Activated CD4-positive, alpha-beta T cell treated with anti-CD3 and anti-CD28 coated beads, Interleukin-2, amount 10 ng/mL, durations not matched to agents 7 days and 5 days (primary cell): ENCODE measurements at regions not wholly inside any gene's neighbourhood (a gene's known extent, or its start where the extent isn't known, plus 50 kb on each side); places are given as distances from the start of the nearest gene placed in this dataset.
"Not testable (repeated sequence)": the region's sequence is repeated elsewhere in the genome, so short reads cannot be mapped to it uniquely, and the experiment has no call there.

Experiments used
- CTCF ChIA-PET: fragments of 350-600 bp; sonication (Branson Sonifier 250); formaldehyde crosslinking; loops from one replicate; lab custom pipeline; 2021; ENCODE audit warnings: antibody characterized with exemption; lab: Charles Lee
- POLR2A ChIA-PET: fragments of 350-600 bp; sonication (Branson Sonifier 250); formaldehyde crosslinking; loops from one replicate; lab custom pipeline; 2021; ENCODE audit warnings: antibody characterized with exemption; lab: Charles Lee
- DNase-seq: peaks from one replicate; pipeline ENCODE4 v3.0.0-alpha.2; 2020
- H3K27ac Mint-ChIP-seq: one replicate; pipeline ENCODE4 v1.8.0; 2021; ENCODE audit warnings: mild to moderate bottlenecking, moderate library complexity, mixed read lengths
- H3K27me3 Mint-ChIP-seq: one replicate; pipeline ENCODE4 v1.8.0; 2021; ENCODE audit warnings: mixed read lengths
- H3K36me3 Mint-ChIP-seq: one replicate; pipeline ENCODE4 v1.8.0; 2021; ENCODE audit warnings: low read depth, mixed read lengths
- H3K4me1 Mint-ChIP-seq: one replicate; pipeline ENCODE4 v1.8.0; 2021; ENCODE audit warnings: mixed read lengths
- H3K4me3 Mint-ChIP-seq: one replicate; pipeline ENCODE4 v1.8.0; 2021; ENCODE audit warnings: mild to moderate bottlenecking, moderate library complexity, mixed read lengths
- H3K9me3 Mint-ChIP-seq: one replicate; pipeline ENCODE4 v1.8.0; 2021; ENCODE audit warnings: mixed read lengths

- H3K27ac Mint-ChIP-seq, DNase-seq, H3K4me1 Mint-ChIP-seq, H3K36me3 Mint-ChIP-seq, H3K27me3 Mint-ChIP-seq, H3K9me3 Mint-ChIP-seq, POLR2A ChIA-PET, CTCF ChIA-PET, H3K4me3 Mint-ChIP-seq: not testable (repeated sequence)
Observed at GRCh38 chr12:131429221-131429620, 281.7 kb upstream of the SFSWAP start.

DNA sequence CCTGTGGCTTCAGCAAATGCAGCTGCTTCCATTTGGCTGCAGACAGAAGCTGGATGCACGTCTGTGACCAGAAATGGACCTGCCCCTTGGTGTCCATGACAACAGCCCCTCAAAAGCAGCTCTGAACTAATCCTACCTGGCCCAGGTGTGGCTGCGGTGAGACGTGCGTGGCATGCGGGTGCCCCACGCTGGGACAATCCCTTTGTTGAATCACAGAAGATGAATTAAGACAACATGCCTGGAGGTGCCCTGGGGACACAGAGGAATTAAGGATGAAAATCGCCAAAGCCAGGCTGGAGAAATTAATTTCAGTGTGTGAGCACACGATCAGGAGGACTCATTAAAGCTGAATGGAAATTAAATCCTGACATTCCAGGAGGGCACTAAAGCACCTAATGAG is 281.2 kb upstream of the SFSWAP start:
- H3K4me3 Mint-ChIP-seq, DNase-seq, H3K36me3 Mint-ChIP-seq, H3K9me3 Mint-ChIP-seq, CTCF ChIA-PET, H3K4me1 Mint-ChIP-seq, POLR2A ChIA-PET, H3K27me3 Mint-ChIP-seq, H3K27ac Mint-ChIP-seq: not testable (repeated sequence)

DNA sequence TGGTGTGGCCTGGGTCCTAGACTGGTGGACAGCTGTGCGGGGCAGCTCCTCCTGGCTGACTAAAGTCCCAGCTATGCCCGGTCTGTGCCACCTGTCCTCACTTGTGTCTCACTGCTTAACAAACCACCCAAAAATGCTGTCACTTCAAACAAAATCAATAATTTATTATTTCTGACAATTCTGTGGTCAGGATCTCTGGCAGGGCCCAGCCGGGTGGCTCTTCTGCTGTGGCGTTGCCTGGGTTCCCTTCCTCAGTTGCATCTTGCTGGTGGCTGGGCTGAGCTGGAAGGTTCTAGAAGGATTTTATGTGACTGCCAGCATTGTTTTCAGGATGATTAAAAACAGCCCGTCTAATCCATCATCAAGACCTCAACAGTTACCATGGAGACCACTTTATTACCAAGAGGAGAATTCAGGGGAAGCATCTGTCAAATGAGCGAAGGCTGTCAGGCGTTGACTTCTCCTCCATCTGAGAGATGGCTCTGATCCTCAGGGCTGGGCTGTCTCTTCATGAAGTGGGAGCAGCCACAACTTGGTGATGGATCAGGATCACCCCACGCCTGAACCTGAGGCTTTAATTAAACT is 280.6 kb upstream of the SFSWAP start:
- Mint-ChIP-seq H3K27ac (no peak overlapping the region), H3K9me3 (no peaks in the 10 kb centered on the region), H3K36me3 (no peaks in the 10 kb centered on the region), H3K27me3 (no peaks in the 10 kb centered on the region), H3K4me1 (no peaks in the 10 kb centered on the region), H3K4me3 (no peak overlapping the region)
- no peak for DNase-seq
- ChIA-PET POLR2A (no interaction called here), CTCF (no interaction called here)

DNA sequence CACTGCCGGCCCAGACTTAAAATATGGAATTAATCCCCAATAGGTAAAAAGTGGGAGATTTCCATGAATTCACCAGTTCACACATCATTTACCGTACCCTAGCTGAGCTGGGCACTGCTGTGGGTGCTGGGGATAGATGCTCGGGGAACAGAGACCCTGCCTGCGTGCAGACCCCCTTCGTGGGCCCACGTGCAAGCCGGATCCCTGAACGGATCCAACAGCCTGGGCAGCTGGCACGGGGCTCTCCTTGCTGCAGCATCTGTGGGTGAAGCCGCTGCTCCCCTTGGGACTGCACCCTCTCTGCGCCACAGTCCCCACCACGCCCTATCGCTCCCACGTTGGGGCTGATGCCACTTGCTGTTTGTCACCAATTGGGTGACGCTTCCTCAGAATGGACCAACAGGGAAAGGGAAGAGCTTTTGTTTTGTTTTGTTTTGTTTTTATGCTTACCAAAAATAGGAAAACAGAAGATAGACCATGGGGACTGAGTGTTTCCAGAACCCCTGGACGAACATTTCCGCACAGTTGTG is 279.7 kb upstream of the SFSWAP start:
- H3K4me3 Mint-ChIP-seq, DNase-seq, H3K27me3 Mint-ChIP-seq, H3K27ac Mint-ChIP-seq, H3K4me1 Mint-ChIP-seq, POLR2A ChIA-PET, H3K36me3 Mint-ChIP-seq, H3K9me3 Mint-ChIP-seq: not testable (repeated sequence)
- CTCF ChIA-PET: interaction anchor here (0.5 kb wide), 1 partner anchor 1505 kb away, joined by 3 read pairs; no protein-coding TSS in a partner anchor

- CTCF ChIA-PET: no interaction called here
- Mint-ChIP-seq H3K4me3 (no peak overlapping the region), H3K9me3 (no peaks in the 10 kb centered on the region), H3K4me1 (no peaks in the 10 kb centered on the region), H3K36me3 (no peaks in the 10 kb centered on the region), H3K27ac (no peak overlapping the region), H3K27me3 (no peaks in the 10 kb centered on the region)
- no peak for DNase-seq
- POLR2A ChIA-PET: no interaction called here
Observed at GRCh38 chr12:131432532-131433260, 278.2 kb upstream of the SFSWAP start.

DNA sequence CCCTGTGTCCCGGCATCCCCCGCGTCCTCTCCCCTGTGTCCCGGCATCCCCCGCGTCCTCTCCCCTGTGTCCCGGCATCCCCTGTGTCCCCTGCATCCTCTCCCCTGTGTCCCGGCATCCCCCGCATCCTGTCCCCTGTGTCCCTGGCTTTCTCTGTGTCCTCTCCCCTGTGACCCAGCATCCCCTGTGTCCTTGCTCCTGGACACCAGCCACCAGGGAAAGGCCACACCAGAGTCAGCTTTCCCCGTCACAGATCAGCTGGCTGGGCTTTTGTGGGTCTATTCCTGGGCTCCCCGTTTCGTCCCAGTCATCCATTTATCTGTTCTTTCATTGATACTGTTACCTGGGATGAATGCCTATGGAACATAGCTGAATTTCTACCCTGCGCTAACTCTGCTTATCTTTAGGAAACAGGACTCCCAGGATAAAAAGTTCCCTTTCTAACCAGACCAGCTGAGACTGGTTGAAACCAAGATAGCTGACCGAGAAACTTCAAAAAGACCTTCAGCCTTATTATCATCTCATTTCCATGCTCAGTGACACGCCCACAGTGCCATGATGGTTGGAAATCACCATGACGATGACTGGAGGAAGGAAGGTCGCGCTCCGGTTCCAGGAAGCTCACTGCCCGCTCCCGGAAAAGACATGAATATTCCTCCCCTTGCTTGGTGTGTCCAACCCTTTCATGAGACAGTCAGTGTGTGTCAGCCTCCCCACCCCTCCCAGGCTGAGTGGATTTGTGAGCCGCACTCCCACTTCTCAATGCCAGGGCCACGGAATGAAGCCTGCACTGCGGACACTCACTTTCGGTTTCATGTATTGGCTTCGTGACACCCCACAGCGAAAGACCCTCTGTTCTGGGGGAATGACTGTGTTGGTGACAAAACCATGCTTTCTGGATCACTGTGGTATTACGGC is 276.4 kb upstream of the SFSWAP start:
- Mint-ChIP-seq H3K27ac (no peak overlapping the region), H3K4me3 (no peak overlapping the region)
- CTCF ChIA-PET: no interaction called here

GRCh38 chr12:131436922-131437705 is 273.8 kb upstream of the SFSWAP start:
- H3K27me3 Mint-ChIP-seq: no peaks in the 10 kb centered on the region
- H3K27ac Mint-ChIP-seq: no peak overlapping the region
- no peaks in the 10 kb centered on the region for H3K4me1 Mint-ChIP-seq
- H3K36me3 Mint-ChIP-seq: no peaks in the 10 kb centered on the region
- H3K4me3 Mint-ChIP-seq: no peak overlapping the region
- DNase-seq: no peak
- ChIA-PET CTCF (no interaction called here), POLR2A (no interaction called here)
- no peaks in the 10 kb centered on the region for H3K9me3 Mint-ChIP-seq

More for the DNA sequence above, 276.4 kb upstream of the SFSWAP start:
- H3K36me3 Mint-ChIP-seq: no peaks in the 10 kb centered on the region
- no peaks in the 10 kb centered on the region for H3K27me3 Mint-ChIP-seq
- DNase-seq: no peak
- POLR2A ChIA-PET: interaction anchor here (0.5 kb wide), 1 partner anchor 20 kb away, joined by 3 read pairs; no protein-coding TSS in a partner anchor
- no peaks in the 10 kb centered on the region for H3K4me1 Mint-ChIP-seq
- H3K9me3 Mint-ChIP-seq: no peaks in the 10 kb centered on the region

DNA sequence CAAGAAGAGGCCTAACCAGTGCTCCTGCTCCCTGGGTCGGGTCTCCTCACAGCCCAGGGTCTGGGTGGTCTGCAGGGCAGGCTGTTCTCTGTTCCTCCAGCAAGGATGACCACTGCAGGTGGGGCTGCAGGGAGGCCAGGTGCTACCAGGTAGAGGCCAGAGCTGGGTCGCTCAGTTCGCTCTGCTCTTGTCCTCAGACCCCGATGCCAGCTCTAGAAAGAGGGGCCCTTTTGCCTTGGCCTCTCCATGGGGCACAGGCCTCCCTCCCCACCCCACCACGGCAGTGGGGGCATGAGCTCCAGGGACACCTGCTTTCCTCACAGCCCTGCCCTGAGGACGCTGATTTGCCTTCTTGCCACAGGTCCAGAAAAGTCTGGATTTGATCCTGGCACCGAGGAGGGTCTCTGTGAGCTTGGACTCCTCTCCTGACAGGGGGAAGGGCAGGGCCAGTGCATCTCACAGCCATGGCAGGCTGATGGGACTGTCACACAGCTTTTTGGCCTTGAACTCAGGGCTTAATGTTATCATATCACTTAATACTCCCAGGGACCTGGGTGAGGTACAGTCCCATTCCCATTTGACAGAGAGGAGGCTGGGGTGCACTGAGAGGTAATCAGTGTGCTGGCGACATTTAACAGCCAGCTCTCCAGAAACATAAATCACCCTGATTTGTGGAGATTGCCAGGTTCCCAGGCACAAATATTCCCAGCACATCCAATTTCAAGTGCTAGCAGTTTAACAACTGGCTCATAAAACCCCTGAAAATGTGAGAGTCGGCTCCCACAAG is 273.0 kb upstream of the SFSWAP start:
- CTCF ChIA-PET: interaction anchor here (0.6 kb wide), 1 partner anchor 91 kb away, joined by 3 read pairs; no protein-coding TSS in a partner anchor
- POLR2A ChIA-PET: no interaction called here
- H3K9me3 Mint-ChIP-seq: no peaks in the 10 kb centered on the region
- H3K4me1 Mint-ChIP-seq: no peaks in the 10 kb centered on the region
- no peak for DNase-seq
- no peaks in the 10 kb centered on the region for H3K27me3 Mint-ChIP-seq
- H3K4me3 Mint-ChIP-seq: no peak overlapping the region
- H3K27ac Mint-ChIP-seq: no peak overlapping the region
- no peaks in the 10 kb centered on the region for H3K36me3 Mint-ChIP-seq

DNA sequence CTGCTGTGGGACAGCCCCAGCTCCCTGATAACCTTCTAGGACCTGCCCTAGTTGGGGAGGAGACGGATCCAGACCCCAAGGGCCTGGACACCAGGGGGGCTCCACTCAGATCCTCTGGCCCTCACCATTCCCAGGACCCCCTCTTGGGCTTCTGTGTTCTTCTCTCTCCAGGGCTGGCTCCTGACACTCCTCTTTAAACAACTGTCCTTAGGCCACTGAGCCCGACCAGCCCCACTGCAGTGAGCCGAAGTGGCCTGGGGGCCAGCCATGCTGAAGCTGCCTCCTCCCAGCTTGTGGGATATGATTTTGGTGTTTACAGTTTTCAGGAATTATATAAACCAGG is 272.4 kb upstream of the SFSWAP start:
- H3K4me1 Mint-ChIP-seq, H3K27me3 Mint-ChIP-seq, H3K9me3 Mint-ChIP-seq, H3K4me3 Mint-ChIP-seq, POLR2A ChIA-PET, DNase-seq, CTCF ChIA-PET, H3K27ac Mint-ChIP-seq, H3K36me3 Mint-ChIP-seq: not testable (repeated sequence)

GRCh38 chr12:131438881-131439280 is 272.0 kb upstream of the SFSWAP start:
- no peak overlapping the region for H3K4me3 Mint-ChIP-seq
- H3K9me3 Mint-ChIP-seq: no peaks in the 10 kb centered on the region
- H3K27ac Mint-ChIP-seq: no peak overlapping the region

GRCh38 chr12:131439752-131440151 is 271.1 kb upstream of the SFSWAP start:
- CTCF ChIA-PET, H3K36me3 Mint-ChIP-seq, POLR2A ChIA-PET, H3K4me1 Mint-ChIP-seq, DNase-seq, H3K4me3 Mint-ChIP-seq, H3K27me3 Mint-ChIP-seq, H3K9me3 Mint-ChIP-seq, H3K27ac Mint-ChIP-seq: not testable (repeated sequence)

More at GRCh38 chr12:131438881-131439280, 272.0 kb upstream of the SFSWAP start:
- CTCF ChIA-PET: no interaction called here
- H3K4me1 Mint-ChIP-seq: no peaks in the 10 kb centered on the region
- no peaks in the 10 kb centered on the region for H3K36me3 Mint-ChIP-seq
- DNase-seq: no peak
- POLR2A ChIA-PET: no interaction called here
- no peaks in the 10 kb centered on the region for H3K27me3 Mint-ChIP-seq
